ENCODE measurements at regions not wholly inside any gene's neighbourhood (a gene's known extent, or its start where the extent isn't known, plus 50 kb on each side); places are given as distances from the start of the nearest gene placed in this dataset.

GRCh38 chr1:189084811-189085210 lies 1392.9 kb downstream of the BRINP3 start:
- TF ChIP-seq, protein P1, sequence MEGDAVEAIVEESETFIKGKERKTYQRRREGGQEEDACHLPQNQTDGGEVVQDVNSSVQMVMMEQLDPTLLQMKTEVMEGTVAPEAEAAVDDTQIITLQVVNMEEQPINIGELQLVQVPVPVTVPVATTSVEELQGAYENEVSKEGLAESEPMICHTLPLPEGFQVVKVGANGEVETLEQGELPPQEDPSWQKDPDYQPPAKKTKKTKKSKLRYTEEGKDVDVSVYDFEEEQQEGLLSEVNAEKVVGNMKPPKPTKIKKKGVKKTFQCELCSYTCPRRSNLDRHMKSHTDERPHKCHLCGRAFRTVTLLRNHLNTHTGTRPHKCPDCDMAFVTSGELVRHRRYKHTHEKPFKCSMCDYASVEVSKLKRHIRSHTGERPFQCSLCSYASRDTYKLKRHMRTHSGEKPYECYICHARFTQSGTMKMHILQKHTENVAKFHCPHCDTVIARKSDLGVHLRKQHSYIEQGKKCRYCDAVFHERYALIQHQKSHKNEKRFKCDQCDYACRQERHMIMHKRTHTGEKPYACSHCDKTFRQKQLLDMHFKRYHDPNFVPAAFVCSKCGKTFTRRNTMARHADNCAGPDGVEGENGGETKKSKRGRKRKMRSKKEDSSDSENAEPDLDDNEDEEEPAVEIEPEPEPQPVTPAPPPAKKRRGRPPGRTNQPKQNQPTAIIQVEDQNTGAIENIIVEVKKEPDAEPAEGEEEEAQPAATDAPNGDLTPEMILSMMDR (IDR thresholded peaks at IDR 0.05; ENCODE audit: low read length), result no peak
- no peak for TF ChIP-seq EZH2 (IDR thresholded peaks at IDR 0.05; ENCODE audit: borderline replicate concordance, low read length)
